AG10803 (cell line): ENCODE measurements at regions not wholly inside any gene's neighbourhood (a gene's known extent, or its start where the extent isn't known, plus 50 kb on each side); places are given as distances from the start of the nearest gene placed in this dataset.

Experiments used
- DNase-seq: peaks from one replicate; pipeline ENCODE4 v3.0.0; 2010; ENCODE audit warnings: low read depth
- H3K4me3 ChIP-seq: 2 replicates; pipeline ENCODE4 v1.5.1; 2011; ENCODE audit warnings: mild to moderate bottlenecking, low read length, control low read depth
- CTCF ChIP-seq: conservative IDR thresholded peaks from 2 replicates; pipeline ENCODE4 v1.5.1; 2011; ENCODE audit warnings: mild to moderate bottlenecking, low read length, control low read depth, inconsistent platforms

- no peak overlapping the region for H3K4me3 ChIP-seq
- DNase-seq, result no peak
- TF ChIP-seq CTCF, result no peak
Measured at GRCh38 chr11:97414801-97415200, 1025.0 kb downstream of the JRKL start.

- DNase-seq, result no peak
- no peak overlapping the region for H3K4me3 ChIP-seq
- no peak for TF ChIP-seq CTCF
Measured at GRCh38 chr11:97419729-97420128, 1029.9 kb downstream of the JRKL start.

GRCh38 chr11:97428247-97428790 is 1038.5 kb downstream of the JRKL start:
- TF ChIP-seq CTCF, result no peak
- H3K4me3 ChIP-seq, result no peak overlapping the region

GRCh38 chr11:97430877-97431276 is 1041.1 kb downstream of the JRKL start:
- H3K4me3 ChIP-seq, result no peak overlapping the region
- no peak for DNase-seq
- TF ChIP-seq CTCF, result no peak

More at GRCh38 chr11:97428247-97428790, 1038.5 kb downstream of the JRKL start:
- no peak for DNase-seq

GRCh38 chr11:97432926-97433325 is 1043.1 kb downstream of the JRKL start:
- no peak overlapping the region for H3K4me3 ChIP-seq
- TF ChIP-seq CTCF, result no peak
- no peak for DNase-seq

GRCh38 chr11:97445561-97445960 is 1055.7 kb downstream of the JRKL start:
- DNase-seq, result no peak
- no peak for TF ChIP-seq CTCF

GRCh38 chr11:97451441-97451840 is 1061.6 kb downstream of the JRKL start:
- no peak for DNase-seq
- no peak overlapping the region for H3K4me3 ChIP-seq
- no peak for TF ChIP-seq CTCF

More at GRCh38 chr11:97445561-97445960, 1055.7 kb downstream of the JRKL start:
- H3K4me3 ChIP-seq, result no peak overlapping the region
